HG02588 (cell line): ENCODE measurements at regions not wholly inside any gene's neighbourhood (a gene's known extent, or its start where the extent isn't known, plus 50 kb on each side); places are given as distances from the start of the nearest gene placed in this dataset.
"Not testable (repeated sequence)": the region's sequence is repeated elsewhere in the genome, so short reads cannot be mapped to it uniquely, and the experiment has no call there.

Experiments
- ATAC-seq: cut with Tn5 transposase; IDR thresholded peaks from one replicate; pipeline ENCODE4 v1.9.1; 2021; ENCODE audit warnings: mild to moderate bottlenecking, moderate library complexity; ENCODE audit not compliant: unreplicated experiment

- no peak for ATAC-seq
Observed at GRCh38 chr2:215833531-215834162, 179.7 kb downstream of the MREG start.

GRCh38 chr2:215832791-215833190 is 180.6 kb downstream of the MREG start:
- no peak for ATAC-seq

GRCh38 chr2:215831296-215831913 is 181.9 kb downstream of the MREG start:
- ATAC-seq, result no peak

GRCh38 chr2:215830304-215830703 is 183.0 kb downstream of the MREG start:
- no peak for ATAC-seq

GRCh38 chr2:215829261-215829660 is 184.1 kb downstream of the MREG start:
- ATAC-seq, result no peak

GRCh38 chr2:215828528-215829184 is 184.7 kb downstream of the MREG start:
- ATAC-seq, result peak; percentile 88

GRCh38 chr2:215826838-215827441 is 186.4 kb downstream of the MREG start:
- no peak for ATAC-seq

GRCh38 chr2:215826376-215826775 is 187.0 kb downstream of the MREG start:
- ATAC-seq, result no peak

- ATAC-seq, result no peak
Observed at GRCh38 chr2:215825707-215826106, 187.6 kb downstream of the MREG start.

- ATAC-seq, result not testable (repeated sequence)
Observed at GRCh38 chr2:215821298-215821697, 192.1 kb downstream of the MREG start.

- not testable (repeated sequence) for ATAC-seq
Observed at GRCh38 chr2:215819713-215820112, 193.6 kb downstream of the MREG start.

GRCh38 chr2:215817046-215817445 is 196.3 kb downstream of the MREG start:
- ATAC-seq, result no peak

GRCh38 chr2:215816424-215816823 is 196.9 kb downstream of the MREG start:
- ATAC-seq, result no peak

- ATAC-seq, result no peak
Observed at GRCh38 chr2:215815960-215816359, 197.4 kb downstream of the MREG start.

- no peak for ATAC-seq
Observed at GRCh38 chr2:215812966-215813365, 200.4 kb downstream of the MREG start.

GRCh38 chr2:215811409-215812345 is 201.7 kb downstream of the MREG start:
- ATAC-seq, result peak; percentile 96

- ATAC-seq, result peak; percentile 29
Observed at GRCh38 chr2:215811003-215811402, 202.3 kb downstream of the MREG start.

GRCh38 chr2:215808996-215809395 is 204.4 kb downstream of the MREG start:
- ATAC-seq, result no peak

- no peak for ATAC-seq
Observed at GRCh38 chr2:215808194-215808593, 205.2 kb downstream of the MREG start.

GRCh38 chr2:215805493-215805892 is 207.9 kb downstream of the MREG start:
- ATAC-seq, result no peak

- no peak for ATAC-seq
Observed at GRCh38 chr2:215803150-215803549, 210.2 kb downstream of the MREG start.
